ENCODE measurements at regions not wholly inside any gene's neighbourhood (a gene's known extent, or its start where the extent isn't known, plus 50 kb on each side); places are given as distances from the start of the nearest gene placed in this dataset.

DNA sequence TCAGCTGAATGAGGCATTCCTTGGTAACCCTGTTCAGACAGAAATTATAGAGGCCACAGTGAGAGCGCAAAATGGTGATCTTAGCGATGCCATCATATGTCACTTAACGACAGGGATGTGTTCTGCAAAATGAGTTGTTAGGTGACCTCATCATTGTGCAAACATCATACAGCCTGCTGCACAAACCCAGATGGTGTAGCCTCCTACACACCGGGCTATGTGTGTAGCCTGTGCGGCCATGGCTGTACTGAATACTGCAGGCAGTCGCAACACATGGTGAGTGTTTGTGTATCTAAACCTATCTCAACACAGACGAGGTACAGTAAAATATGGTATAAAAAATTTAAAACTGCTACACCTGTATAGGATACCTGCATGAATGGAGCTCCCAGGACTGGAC, 234.1 kb upstream of the PMEPA1 start:
- Histone ChIP-seq H3K79me2 (replicated peaks; ENCODE audit: insufficient read depth) (no peaks in the 10 kb centered on the region), H3K27ac (ENCODE audit: low read depth) (no peak overlapping the region), H3K9me2 (ENCODE audit: insufficient read depth) (no peaks in the 10 kb centered on the region), H3K36me3 (ENCODE audit: insufficient read depth) (no peaks in the 10 kb centered on the region), H2AFZ (no peak overlapping the region), H4K20me1 (replicated peaks; ENCODE audit: insufficient read depth) (no peaks in the 10 kb centered on the region), H3K4me3 (no peak overlapping the region), H3K4me2 (no peak overlapping the region), H3K27me3 (ENCODE audit: insufficient read depth) (no peaks in the 10 kb centered on the region), H3F3A (replicated peaks; ENCODE audit: low read depth) (no peaks in the 10 kb centered on the region), H3K4me1 (ENCODE audit: insufficient read depth) (peaks cover 4% of the 10 kb centered on the region; the same call in 1 of the 2 replicates)
- Mint-ChIP-seq H3K9me3 (peaks cover 5% of the 10 kb centered on the region), H3K4me1 (peaks cover 9% of the 10 kb centered on the region), H3K27ac (no peak overlapping the region), H3K36me3 (ENCODE audit: low read depth) (no peaks in the 10 kb centered on the region), H3K4me3 (no peak overlapping the region), H3K27me3 (ENCODE audit: insufficient read depth, low read depth, poor library complexity) (peaks cover 15% of the 10 kb centered on the region)
- no peak for ATAC-seq
- TF ChIP-seq ETS1 (IDR thresholded peaks at IDR 0.05) = no peak
- no peak for TF ChIP-seq ZNF114 (CRISPR knock-in tag; IDR thresholded peaks at IDR 0.05)
- no peak for TF ChIP-seq EZH2phosphoT487 (IDR thresholded peaks at IDR 0.05; ENCODE audit: unreplicated experiment)
- DNase-seq (ENCODE audit: low spot score) = no peak

GRCh38 chr20:57943291-57943690, 233.5 kb upstream of the PMEPA1 start:
- Mint-ChIP-seq H3K4me1 (peaks cover 15% of the 10 kb centered on the region), H3K36me3 (ENCODE audit: low read depth) (no peaks in the 10 kb centered on the region), H3K27ac (no peak overlapping the region), H3K9me3 (no peaks in the 10 kb centered on the region; the same call in 2 of the 3 replicates), H3K4me3 (no peak overlapping the region), H3K27me3 (ENCODE audit: insufficient read depth, low read depth, poor library complexity) (peaks cover 13% of the 10 kb centered on the region)
- Histone ChIP-seq H3K79me2 (replicated peaks; ENCODE audit: insufficient read depth) (no peaks in the 10 kb centered on the region), H3K4me1 (ENCODE audit: insufficient read depth) (peaks cover 7% of the 10 kb centered on the region; the same call in 1 of the 2 replicates), H3K27ac (ENCODE audit: low read depth) (no peak overlapping the region), H2AFZ (no peak overlapping the region), H3K36me3 (ENCODE audit: insufficient read depth) (no peaks in the 10 kb centered on the region), H3K27me3 (ENCODE audit: insufficient read depth) (no peaks in the 10 kb centered on the region), H3K4me3 (no peak overlapping the region), H3F3A (replicated peaks; ENCODE audit: low read depth) (no peaks in the 10 kb centered on the region), H3K4me2 (no peak overlapping the region), H4K20me1 (replicated peaks; ENCODE audit: insufficient read depth) (no peaks in the 10 kb centered on the region), H3K9me2 (ENCODE audit: insufficient read depth) (no peaks in the 10 kb centered on the region)
- no peak for ATAC-seq
- DNase-seq (ENCODE audit: low spot score) = no peak
- TF ChIP-seq EZH2 (IDR thresholded peaks at IDR 0.05; ENCODE audit: low read depth, unreplicated experiment) (no peak), EZH2phosphoT487 (IDR thresholded peaks at IDR 0.05; ENCODE audit: unreplicated experiment) (no peak), ETS1 (IDR thresholded peaks at IDR 0.05) (no peak), JUNB (IDR thresholded peaks at IDR 0.05; ENCODE audit: unreplicated experiment) (no peak), CREB1 (CRISPR knock-in tag; IDR thresholded peaks at IDR 0.05; ENCODE audit: low read depth) (no peak), ZNF462 (CRISPR knock-in tag; IDR thresholded peaks at IDR 0.05) (no peak), ZNF114 (CRISPR knock-in tag; IDR thresholded peaks at IDR 0.05) (no peak), STAT1 (IDR thresholded peaks at IDR 0.05; ENCODE audit: unreplicated experiment) (no peak), CTCF (conservative IDR thresholded peaks at IDR 0.05; ENCODE audit: low read depth in 2 of 2) (no peak), POLR2AphosphoS5 (IDR thresholded peaks at IDR 0.05; ENCODE audit: low read depth) (no peak), ZNF331 (CRISPR knock-in tag; IDR thresholded peaks at IDR 0.05; ENCODE audit: low read depth) (no peak), NANOG (IDR thresholded peaks at IDR 0.05; ENCODE audit: borderline replicate concordance) (no peak)
